NCI-H1930 (cell line): ENCODE measurements at regions not wholly inside any gene's neighbourhood (a gene's known extent, or its start where the extent isn't known, plus 50 kb on each side); places are given as distances from the start of the nearest gene placed in this dataset.

ENCODE experiments used
- DNase-seq, 2 experiments: peaks; one replicate each; lab custom pipeline; 2025; lab: John Stamatoyannopoulos, UW

DNA sequence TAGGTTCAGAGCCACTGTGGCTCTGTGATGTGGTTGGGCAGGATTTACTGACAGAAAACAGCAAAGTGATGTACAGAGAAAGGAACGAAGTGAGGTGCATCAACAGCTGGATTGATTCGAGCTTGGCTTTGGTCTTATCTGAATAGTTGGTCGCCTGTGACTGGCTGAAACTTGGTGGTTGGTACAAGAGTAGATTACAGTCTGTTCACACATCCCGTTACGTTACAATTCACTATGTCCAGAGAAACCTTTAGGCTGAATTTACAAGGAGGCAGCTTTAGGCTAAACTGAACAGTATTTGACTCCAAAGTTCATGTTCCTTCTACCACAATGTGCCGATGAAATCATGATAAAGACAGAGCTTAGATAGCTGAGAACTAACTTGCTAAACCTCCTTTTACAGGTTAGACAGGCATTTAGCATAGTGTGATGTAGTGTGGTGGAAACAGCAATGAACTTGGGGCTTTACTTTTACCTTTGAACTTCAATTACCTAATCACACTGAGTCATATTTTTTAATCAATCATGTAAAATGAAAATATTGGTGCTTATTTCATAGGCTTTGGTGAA is 210.2 kb upstream of the PUM3 start:
- DNase-seq = no peak

- DNase-seq = no peak
Observed at GRCh38 chr9:3049636-3050035, 205.7 kb upstream of the PUM3 start.

- DNase-seq = no peak
Observed at GRCh38 chr9:3047912-3048311, 204.0 kb upstream of the PUM3 start.

- no peak for DNase-seq
Observed at GRCh38 chr9:3045153-3045552, 201.3 kb upstream of the PUM3 start.

DNA sequence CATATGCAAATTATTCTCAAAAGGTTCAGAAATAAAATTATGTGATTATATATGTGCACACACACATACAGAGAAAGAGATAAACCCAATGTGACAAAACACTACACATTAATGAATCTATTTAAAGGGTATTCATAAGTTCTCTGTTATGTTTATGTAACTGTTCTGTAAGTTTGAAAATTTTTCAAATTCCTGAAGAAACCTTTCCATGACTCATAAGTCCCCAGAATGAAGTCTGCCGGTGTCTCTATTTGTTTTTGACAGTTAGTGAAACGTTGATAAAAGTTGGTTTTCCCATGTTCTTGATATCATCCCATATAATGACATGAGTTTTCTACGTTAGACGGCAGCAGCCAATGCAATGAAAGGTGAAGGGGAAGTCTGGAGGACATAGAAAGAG is 199.5 kb upstream of the PUM3 start:
- DNase-seq = no peak

GRCh38 chr9:3040761-3041160 is 196.9 kb upstream of the PUM3 start:
- no peak for DNase-seq

- DNase-seq = no peak
Observed at GRCh38 chr9:3036333-3036700, 192.4 kb upstream of the PUM3 start.

DNA sequence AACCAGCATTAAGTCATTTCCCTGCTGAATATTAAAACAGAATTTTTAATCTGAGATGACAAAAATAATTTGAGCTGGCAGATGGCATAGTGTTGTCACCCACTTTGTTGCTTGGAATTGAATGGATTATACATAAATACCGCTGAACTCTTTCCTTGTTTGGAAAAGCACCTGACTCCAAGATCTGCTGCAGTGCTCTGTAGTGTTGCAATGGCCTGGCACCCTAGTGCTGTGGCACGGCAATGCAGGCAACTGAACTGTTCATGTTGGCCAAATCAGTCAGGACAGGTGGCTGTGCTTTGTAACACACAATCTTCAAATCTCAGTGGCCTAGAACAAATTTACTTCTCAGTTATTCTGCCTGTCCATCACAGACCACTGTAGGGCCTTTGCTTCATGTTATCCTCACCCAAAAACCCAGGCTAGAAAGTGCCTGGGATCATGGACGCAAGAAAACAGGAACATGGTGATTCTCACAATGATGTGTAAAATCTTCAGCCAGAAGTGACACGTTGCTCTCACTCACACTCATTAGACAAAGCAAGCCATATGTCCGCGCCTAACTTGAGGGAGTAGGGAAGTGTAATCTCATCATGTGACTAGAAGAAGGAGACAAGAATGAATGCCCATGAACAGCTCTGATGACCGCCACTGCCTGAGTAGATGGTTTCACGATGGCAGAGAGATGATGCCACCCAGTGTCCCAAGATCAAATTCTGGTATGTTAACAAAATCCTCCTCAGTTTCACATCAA is 191.9 kb upstream of the PUM3 start:
- DNase-seq = no peak

GRCh38 chr9:3032898-3033297 is 189.0 kb upstream of the PUM3 start:
- DNase-seq = no peak

DNA sequence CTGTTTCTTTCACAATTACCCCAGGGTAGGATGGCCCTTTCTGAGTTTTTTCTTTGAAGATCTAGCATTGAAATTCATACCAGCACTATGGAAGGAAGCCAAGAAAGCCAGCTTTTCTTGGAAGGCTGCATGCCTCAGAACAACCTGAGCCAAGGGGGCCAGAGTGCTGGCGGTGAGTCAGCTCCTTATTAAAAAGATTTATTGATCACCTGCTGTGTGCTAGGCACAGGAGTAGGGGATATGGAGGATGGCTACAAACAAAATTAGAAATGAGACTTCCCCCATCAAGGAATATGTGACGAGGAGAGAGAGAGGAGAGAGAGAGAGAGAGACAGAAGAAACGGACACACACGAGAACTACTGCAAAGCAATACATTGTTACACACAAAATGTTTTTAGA is 184.6 kb upstream of the PUM3 start:
- no peak for DNase-seq

DNA sequence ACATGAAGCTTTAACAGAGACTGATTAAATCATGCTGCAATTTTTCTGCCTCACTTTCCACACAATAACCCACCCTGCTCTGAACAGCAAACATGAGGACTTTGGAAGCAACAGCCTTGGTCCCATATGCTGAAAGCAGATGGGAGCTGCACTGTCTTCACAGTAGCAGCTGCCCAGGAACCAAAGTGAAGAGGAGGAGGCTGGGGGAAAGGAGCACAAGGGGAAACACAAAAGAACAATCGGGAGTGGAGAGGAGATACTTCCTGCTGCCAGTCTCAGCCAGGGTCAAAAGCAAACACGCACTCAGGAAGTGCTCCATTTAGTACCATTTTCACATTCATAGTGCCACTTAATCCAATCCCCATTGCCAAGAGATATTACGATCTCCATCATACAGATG is 183.3 kb upstream of the PUM3 start:
- DNase-seq = no peak

- no peak for DNase-seq
Observed at GRCh38 chr9:3023449-3023848, 179.6 kb upstream of the PUM3 start.

DNA sequence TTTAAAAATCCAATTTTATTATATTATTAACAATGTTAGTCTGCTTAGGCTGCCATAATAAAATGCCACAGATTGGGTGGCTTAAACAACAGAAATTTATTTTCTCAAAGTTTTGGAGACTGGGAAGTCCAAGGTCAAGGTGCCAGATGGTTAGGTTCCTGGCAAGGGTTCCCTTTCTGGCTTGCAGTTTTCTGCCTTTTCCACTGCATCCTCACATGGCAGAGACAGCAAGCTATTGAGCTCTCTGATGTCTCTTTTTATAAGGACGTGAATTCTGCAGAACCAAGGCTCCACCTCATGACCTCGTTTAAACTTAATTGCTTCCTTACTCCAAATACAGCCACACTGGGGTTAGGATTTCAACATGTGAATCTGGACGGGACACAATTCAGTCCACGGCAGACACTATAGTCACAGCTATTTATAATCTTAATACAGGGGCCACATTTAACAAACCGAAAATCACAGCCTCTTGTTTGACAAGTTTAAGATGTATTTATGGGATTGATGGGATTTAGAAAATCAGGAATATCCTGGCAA is 174.9 kb upstream of the PUM3 start:
- peak in 1 of 2 experiments; percentile 14 for DNase-seq

DNA sequence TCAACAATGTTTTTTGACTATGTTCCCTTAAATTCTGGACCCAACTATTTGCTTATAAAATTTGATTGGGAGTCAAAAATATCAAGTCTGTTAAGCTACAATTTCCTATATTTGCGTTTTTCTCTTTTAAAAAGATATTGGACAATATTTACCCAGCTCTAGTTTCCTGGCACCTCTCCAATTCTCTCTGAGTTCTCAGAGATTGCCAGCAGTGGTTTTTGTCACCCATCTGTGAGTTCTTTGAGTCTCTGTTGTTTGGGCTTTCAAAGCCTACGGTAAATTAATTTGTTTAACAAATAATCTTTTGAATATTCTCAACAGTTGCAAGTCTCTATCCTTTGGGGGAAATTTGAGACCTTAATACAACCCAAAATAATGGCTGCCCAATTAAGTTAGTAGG is 174.2 kb upstream of the PUM3 start:
- DNase-seq = peak; percentile 70 to 79

DNA sequence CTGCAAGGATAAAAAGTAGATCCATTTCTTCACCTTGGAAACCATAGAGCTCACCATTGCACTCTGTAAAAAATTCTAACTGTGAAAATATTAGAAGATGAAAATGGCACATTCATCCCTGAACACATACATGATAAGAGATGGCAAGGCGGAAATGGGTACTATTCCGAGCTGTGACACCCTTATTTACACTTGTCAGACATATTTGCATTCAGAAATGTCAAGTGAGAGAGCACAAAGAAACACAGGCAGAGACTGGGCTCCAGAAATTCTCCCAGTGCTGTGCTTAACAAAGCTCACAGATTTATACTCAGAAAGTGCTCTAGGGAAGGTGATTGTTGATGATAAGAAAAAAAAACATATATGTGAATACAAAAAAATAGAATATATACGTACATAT is 170.3 kb upstream of the PUM3 start:
- no peak for DNase-seq

DNA sequence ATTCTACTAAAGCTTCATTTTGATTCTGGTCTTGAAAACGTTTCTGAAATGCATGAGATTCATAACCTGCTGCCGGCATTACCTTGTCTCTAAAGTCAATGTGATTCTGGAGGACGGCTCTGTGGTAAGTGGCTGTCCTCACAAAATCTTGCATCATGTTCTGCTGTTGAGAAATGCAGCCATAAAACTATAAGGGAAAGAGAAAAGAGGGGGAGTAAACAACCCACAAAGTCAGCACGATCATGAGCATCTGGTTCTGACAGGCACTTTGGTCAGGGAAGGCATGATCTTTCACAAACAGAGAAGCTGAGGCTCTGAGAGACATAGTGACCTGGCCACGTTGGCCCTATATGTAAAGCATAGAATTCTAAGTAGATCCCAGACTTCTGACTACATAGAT is 168.9 kb upstream of the PUM3 start:
- DNase-seq = no peak

DNA sequence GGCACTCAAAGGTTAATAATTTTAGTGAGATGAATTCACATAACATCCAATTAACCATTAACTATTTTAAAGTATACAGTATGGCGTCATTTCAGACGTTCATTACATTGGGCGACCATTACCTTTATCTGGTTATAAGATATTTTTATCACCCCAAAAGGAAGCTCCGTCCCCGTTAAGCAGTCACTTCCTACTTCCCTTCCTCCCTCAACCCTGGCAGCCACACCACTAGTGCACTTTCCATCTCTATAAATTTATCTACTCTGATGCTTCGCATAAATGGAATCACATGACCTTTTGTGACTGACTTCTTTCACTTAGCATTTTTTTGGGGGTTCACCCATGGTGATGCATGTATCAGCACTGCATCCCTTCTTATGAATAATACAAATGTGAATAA is 168.3 kb upstream of the PUM3 start:
- DNase-seq = no peak

- DNase-seq = no peak
Observed at GRCh38 chr9:3008091-3008490, 164.2 kb upstream of the PUM3 start.

DNA sequence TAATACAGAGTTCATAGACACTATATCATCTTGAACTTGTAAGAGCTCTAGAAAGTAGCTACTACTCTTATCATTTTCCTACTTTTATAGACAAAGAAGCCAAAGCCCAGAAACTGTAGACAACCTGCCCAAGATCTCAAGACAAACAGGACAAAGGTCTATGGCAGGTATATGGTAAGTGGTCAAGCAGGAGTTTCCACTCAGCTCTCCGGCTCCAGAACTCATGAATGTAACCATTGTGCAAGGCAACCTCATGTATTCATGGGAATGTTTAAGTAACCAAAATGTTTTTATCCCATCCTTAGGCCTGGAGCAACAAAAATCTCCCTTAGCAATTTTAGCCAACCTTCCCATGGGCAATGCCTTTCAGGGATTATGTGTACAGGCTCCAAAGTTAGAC is 163.4 kb upstream of the PUM3 start:
- DNase-seq = no peak

- DNase-seq = no peak
Observed at GRCh38 chr9:3006851-3007250, 163.0 kb upstream of the PUM3 start.

- no peak for DNase-seq
Observed at GRCh38 chr9:3004572-3004971, 160.7 kb upstream of the PUM3 start.

GRCh38 chr9:3001311-3001710 is 157.4 kb upstream of the PUM3 start:
- DNase-seq = no peak

GRCh38 chr9:2992427-2992826 is 148.5 kb upstream of the PUM3 start:
- no peak for DNase-seq

GRCh38 chr9:2991292-2991691 is 147.4 kb upstream of the PUM3 start:
- no peak for DNase-seq
